GM19099 (cell line): ENCODE measurements at regions not wholly inside any gene's neighbourhood (a gene's known extent, or its start where the extent isn't known, plus 50 kb on each side); places are given as distances from the start of the nearest gene placed in this dataset.
A peak's percentile ranks its signal among the peaks of the same experiment; 100 is the strongest.

ENCODE experiments used
- POLR2A ChIP-seq: IDR thresholded peaks from 3 replicates; pipeline ENCODE4 v1.6.1; 2011; ENCODE audit warnings: low read depth; ENCODE audit not compliant: insufficient read length; ENCODE audit errors: extremely low read depth

GRCh38 chr6:144335311-144335861 lies 50.3 kb downstream of the UTRN start:
- TF ChIP-seq POLR2A = no peak

GRCh38 chr6:144335914-144336313 lies 50.8 kb downstream of the UTRN start:
- no peak for TF ChIP-seq POLR2A

GRCh38 chr6:144336900-144337299 lies 51.8 kb downstream of the UTRN start:
- TF ChIP-seq POLR2A = no peak

GRCh38 chr6:144338474-144338873 lies 53.3 kb downstream of the UTRN start:
- no peak for TF ChIP-seq POLR2A

GRCh38 chr6:144338951-144339700 lies 54.0 kb downstream of the UTRN start:
- TF ChIP-seq POLR2A = no peak

- no peak for TF ChIP-seq POLR2A
Observed at GRCh38 chr6:144339859-144340452, 54.8 kb downstream of the UTRN start.

GRCh38 chr6:144340541-144341371 lies 55.6 kb downstream of the UTRN start:
- TF ChIP-seq POLR2A = no peak

- TF ChIP-seq POLR2A = no peak
Observed at GRCh38 chr6:144341831-144342527, 56.8 kb downstream of the UTRN start.

GRCh38 chr6:144343701-144344428 lies 58.7 kb downstream of the UTRN start:
- peak; percentile 18 for TF ChIP-seq POLR2A

GRCh38 chr6:144344646-144345045 lies 59.5 kb downstream of the UTRN start:
- TF ChIP-seq POLR2A = no peak

GRCh38 chr6:144345451-144345850 lies 60.3 kb downstream of the UTRN start:
- TF ChIP-seq POLR2A = no peak

- TF ChIP-seq POLR2A = no peak
Observed at GRCh38 chr6:144346719-144347447, 61.7 kb downstream of the UTRN start.

GRCh38 chr6:144347448-144347759 lies 62.3 kb downstream of the UTRN start:
- TF ChIP-seq POLR2A = no peak

GRCh38 chr6:144347933-144348332 lies 62.8 kb downstream of the UTRN start:
- no peak for TF ChIP-seq POLR2A
